GM12874 (cell line): ENCODE measurements at regions not wholly inside any gene's neighbourhood (a gene's known extent, or its start where the extent isn't known, plus 50 kb on each side); places are given as distances from the start of the nearest gene placed in this dataset.

Experiments used
- TF ChIP-seq, protein P1 (sequence below): IDR thresholded peaks from 2 replicates; pipeline ENCODE4 v1.5.1; 2011; ENCODE audit warnings: low read depth, mild to moderate bottlenecking, control low read depth, low read length, moderate library complexity; ENCODE audit not compliant: insufficient read depth

DNA sequence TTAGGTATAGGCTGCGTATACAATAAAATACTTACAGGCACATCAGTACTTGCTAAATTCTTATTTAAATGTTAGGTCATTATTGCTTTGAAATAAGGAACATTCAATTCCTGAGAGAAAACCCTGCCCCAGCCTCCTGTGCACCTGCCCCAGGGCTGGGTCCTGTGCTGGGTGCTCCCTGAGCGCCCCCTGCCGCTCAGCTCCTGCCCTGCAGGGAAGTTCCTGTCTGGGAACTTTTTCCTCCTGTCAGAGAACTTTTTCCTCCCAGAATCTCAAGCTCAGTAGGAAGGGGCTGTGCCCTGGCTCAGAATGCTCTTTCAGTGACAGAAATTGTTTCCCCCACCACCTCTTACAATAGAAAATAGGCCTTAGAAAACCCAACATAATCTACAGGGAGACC lies 751.1 kb downstream of the TMEM121 start:
- TF ChIP-seq, protein P1, sequence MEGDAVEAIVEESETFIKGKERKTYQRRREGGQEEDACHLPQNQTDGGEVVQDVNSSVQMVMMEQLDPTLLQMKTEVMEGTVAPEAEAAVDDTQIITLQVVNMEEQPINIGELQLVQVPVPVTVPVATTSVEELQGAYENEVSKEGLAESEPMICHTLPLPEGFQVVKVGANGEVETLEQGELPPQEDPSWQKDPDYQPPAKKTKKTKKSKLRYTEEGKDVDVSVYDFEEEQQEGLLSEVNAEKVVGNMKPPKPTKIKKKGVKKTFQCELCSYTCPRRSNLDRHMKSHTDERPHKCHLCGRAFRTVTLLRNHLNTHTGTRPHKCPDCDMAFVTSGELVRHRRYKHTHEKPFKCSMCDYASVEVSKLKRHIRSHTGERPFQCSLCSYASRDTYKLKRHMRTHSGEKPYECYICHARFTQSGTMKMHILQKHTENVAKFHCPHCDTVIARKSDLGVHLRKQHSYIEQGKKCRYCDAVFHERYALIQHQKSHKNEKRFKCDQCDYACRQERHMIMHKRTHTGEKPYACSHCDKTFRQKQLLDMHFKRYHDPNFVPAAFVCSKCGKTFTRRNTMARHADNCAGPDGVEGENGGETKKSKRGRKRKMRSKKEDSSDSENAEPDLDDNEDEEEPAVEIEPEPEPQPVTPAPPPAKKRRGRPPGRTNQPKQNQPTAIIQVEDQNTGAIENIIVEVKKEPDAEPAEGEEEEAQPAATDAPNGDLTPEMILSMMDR, result peak; percentile 92

DNA sequence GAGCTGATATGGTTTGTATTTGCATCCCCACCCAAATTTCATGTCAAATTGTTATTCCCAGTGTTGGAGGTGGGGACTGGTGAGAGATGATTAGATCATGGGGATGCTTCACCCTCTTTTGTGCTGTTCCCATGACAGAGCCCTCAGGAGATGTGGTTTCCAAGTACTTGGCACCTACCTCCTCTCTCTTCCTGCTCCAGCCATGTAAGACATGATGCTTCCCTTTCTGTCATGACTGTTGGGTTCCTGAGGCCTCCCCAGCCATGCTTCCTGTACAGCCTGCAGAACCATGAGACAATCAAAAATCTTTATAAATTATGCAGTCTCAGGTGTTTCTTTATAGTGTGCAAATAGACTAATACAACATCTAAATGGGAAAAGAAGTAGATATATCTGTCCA lies 754.5 kb downstream of the TMEM121 start:
- TF ChIP-seq, protein P1, result no peak

DNA sequence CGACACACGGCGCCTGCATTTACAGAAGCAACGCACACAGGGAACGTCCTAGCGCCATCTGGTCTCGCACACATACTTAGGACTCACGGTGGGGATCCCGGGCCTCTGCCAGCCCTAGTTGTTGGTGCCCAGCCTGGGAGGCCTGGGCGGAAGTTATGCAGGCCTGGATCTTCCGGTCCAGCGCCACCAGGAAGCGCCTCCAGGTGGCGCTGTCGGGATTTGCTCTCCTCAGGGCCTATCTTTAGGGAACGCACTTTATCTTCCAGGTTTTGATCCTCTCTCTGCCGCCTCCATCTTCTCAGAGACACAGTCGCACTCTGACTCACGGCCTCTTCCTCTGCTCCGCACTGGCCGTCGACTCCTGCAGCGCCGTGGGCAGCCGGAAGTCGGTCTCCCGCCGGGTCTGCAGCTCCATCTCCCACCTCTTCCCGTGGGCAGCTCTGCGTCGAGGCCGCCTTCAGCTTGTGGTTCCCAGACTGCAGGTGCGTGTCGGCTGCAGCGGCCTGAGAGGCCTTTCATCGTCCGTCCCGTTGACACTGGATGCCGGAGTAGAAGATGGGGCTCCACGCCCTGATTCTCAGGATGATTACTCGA lies 760.4 kb downstream of the TMEM121 start:
- TF ChIP-seq, protein P1, result peak; percentile 78

DNA sequence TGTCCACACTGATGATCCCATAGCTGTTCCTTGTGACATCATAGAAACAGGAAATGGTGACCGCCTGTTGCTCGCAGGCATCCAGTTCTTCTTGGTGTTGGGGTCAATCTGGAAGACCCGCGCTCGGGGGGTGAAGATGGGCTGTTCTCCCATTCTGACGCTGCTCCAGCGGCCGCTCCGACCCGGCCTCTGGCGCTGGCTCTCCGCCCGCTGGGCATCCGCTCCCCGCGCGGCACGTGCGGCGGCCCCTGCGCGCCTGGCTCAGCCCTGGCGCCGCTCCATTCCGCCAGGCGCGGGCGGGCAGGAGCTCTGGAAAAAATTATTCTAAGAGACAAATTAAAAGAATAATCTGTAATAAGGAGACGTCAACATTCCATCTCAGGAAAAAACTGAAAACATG lies 761.1 kb downstream of the TMEM121 start:
- TF ChIP-seq, protein P1, result no peak

DNA sequence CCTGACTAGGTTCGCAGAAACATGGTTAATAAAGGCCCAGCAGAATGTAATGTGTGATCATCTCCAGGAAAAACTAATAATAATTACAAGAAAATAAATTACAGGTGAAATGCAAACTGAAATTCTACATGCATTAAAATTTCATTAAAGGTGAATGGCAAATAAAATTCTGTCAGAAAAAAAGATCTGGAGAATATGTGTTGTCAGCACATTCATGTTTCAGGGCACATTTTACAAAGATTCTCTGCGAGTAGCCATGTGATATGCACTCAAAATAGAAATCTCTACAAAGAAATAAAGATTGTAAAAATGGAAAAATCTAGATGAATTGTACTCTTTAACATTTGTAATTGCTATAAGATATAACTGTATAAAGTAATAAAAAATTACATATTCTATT lies 765.2 kb downstream of the TMEM121 start:
- TF ChIP-seq, protein P1, result no peak

DNA sequence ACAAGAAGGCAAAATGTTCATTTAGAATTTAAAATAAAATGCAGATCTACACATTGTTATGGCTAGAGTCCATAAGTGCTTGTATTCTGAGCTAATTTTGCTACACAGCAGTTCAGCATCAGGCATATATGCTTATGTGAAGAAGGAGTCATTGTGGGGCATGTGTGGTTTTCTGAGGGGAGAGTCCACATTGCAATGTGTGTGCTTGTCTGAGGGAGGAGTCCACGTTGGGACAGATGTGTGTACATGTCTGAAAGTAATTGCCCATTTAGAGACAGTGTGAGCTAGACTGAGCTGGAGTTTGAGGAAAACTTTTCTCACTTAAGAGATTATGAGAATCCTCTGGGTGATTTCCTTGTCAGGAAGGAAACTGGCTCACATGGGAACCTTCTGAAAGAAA lies 767.9 kb downstream of the TMEM121 start:
- TF ChIP-seq, protein P1, result no peak

DNA sequence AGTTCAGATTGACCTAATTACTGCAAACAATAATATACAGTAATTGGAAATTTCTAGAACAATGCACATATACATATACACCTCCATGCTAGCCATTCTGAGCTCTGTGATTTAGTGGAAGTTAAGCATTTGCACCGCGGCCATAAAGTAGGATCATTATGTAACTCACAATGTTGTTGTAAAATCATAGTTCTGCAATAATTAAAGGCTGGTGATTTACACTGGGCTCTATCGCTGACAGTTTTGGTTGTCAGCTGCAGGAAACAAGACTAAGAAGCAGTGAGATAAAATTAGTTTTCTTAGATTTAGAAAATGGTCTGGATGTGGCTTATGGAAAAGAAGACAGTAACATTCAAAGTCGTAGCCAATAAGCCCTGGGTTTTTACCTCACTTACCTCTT lies 776.3 kb downstream of the TMEM121 start:
- TF ChIP-seq, protein P1, result no peak
